ENCODE measurements at regions not wholly inside any gene's neighbourhood (a gene's known extent, or its start where the extent isn't known, plus 50 kb on each side); places are given as distances from the start of the nearest gene placed in this dataset.

DNA sequence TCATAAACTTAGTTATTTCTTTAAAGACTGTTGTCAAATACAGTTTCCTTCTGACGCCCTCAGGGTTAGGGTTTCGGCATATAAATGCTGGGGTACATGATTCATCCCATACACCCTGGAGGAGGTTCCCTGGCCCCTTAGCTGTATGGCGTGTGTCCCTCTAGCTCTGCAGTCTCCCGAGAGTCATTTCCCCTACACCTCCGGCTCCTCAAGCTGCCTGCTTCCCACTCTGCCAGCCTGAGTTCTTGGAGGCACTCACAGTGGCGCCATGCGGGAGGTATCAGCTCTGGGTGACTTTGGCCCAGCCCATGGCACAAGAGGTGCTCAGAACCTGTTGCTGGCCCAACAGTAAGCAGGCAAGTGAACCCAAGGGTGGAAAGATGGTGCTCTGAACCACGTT is 70.2 kb upstream of the TRPM1 start:
- TF ChIP-seq, protein P1, sequence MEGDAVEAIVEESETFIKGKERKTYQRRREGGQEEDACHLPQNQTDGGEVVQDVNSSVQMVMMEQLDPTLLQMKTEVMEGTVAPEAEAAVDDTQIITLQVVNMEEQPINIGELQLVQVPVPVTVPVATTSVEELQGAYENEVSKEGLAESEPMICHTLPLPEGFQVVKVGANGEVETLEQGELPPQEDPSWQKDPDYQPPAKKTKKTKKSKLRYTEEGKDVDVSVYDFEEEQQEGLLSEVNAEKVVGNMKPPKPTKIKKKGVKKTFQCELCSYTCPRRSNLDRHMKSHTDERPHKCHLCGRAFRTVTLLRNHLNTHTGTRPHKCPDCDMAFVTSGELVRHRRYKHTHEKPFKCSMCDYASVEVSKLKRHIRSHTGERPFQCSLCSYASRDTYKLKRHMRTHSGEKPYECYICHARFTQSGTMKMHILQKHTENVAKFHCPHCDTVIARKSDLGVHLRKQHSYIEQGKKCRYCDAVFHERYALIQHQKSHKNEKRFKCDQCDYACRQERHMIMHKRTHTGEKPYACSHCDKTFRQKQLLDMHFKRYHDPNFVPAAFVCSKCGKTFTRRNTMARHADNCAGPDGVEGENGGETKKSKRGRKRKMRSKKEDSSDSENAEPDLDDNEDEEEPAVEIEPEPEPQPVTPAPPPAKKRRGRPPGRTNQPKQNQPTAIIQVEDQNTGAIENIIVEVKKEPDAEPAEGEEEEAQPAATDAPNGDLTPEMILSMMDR (IDR thresholded peaks at IDR 0.05): no peak
- no peak for TF ChIP-seq POLR2A (IDR thresholded peaks at IDR 0.05)
- no peak for TF ChIP-seq POLR2AphosphoS5 (IDR thresholded peaks at IDR 0.05)
- TF ChIP-seq EP300 (IDR thresholded peaks at IDR 0.05): no peak

All from upper lobe of left lung (tissue), 4 donors.